DND-41 (cell line): ENCODE measurements at regions not wholly inside any gene's neighbourhood (a gene's known extent, or its start where the extent isn't known, plus 50 kb on each side); places are given as distances from the start of the nearest gene placed in this dataset.

Experiments used
- EZH2 ChIP-seq: IDR thresholded peaks from 3 replicates; pipeline ENCODE4 v1.6.1; 2012; ENCODE audit warnings: borderline replicate concordance, low read depth, mild to moderate bottlenecking, moderate library complexity, low read length, inconsistent platforms; ENCODE audit not compliant: severe bottlenecking
- TF ChIP-seq, protein P1 (sequence below): IDR thresholded peaks from 2 replicates; pipeline ENCODE4 v1.5.1; 2012; ENCODE audit warnings: borderline replicate concordance, low read length, moderate library complexity, mild to moderate bottlenecking; ENCODE audit not compliant: poor library complexity, severe bottlenecking; ENCODE audit errors: extremely low read depth

DNA sequence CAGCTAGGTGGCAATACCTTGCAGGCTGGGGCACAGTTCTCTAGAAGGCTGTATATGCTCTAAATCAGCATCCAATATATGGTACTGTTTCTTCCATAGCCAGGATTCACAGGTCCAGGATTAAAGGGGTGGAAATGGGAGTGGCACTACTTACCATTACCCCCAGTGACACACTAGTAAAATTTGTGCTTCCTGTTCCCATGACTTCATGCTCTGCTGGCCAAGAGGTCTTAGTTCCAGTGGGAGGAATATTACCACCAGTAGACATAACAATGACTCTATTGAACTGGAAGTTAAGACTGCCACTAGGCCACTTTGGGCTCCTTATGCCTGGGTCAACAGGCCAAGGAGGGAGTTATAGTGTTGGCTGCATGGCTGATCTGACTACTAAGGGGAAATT is 174.3 kb upstream of the TNFAIP3 start:
- TF ChIP-seq, protein P1, sequence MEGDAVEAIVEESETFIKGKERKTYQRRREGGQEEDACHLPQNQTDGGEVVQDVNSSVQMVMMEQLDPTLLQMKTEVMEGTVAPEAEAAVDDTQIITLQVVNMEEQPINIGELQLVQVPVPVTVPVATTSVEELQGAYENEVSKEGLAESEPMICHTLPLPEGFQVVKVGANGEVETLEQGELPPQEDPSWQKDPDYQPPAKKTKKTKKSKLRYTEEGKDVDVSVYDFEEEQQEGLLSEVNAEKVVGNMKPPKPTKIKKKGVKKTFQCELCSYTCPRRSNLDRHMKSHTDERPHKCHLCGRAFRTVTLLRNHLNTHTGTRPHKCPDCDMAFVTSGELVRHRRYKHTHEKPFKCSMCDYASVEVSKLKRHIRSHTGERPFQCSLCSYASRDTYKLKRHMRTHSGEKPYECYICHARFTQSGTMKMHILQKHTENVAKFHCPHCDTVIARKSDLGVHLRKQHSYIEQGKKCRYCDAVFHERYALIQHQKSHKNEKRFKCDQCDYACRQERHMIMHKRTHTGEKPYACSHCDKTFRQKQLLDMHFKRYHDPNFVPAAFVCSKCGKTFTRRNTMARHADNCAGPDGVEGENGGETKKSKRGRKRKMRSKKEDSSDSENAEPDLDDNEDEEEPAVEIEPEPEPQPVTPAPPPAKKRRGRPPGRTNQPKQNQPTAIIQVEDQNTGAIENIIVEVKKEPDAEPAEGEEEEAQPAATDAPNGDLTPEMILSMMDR = no peak
- TF ChIP-seq EZH2 = no peak
